ENCODE measurements at regions not wholly inside any gene's neighbourhood (a gene's known extent, or its start where the extent isn't known, plus 50 kb on each side); places are given as distances from the start of the nearest gene placed in this dataset.

DNA sequence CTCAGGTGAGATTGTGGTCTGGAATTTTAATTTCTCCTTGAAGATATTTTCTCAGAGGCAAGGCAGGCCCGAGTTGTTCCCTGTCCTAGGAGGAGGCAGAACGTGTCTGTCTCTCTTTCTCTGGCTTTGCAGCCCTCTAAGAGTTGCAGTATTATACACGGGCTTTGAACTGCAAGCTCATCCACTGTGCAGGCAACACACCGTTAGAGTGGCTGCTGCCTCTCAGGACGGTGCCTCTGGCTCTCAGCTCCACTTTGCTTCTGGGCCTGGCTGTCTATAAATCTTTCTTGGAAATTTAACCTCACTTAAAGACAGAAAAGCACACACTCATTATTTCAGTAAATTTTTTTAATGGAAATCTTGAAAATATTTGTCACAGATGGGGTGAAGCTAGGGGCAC lies 170.1 kb upstream of the ADCY2 start:
- H3K27me3 Mint-ChIP-seq (ENCODE audit: insufficient read depth, unreplicated experiment): no peaks in the 10 kb centered on the region

DNA sequence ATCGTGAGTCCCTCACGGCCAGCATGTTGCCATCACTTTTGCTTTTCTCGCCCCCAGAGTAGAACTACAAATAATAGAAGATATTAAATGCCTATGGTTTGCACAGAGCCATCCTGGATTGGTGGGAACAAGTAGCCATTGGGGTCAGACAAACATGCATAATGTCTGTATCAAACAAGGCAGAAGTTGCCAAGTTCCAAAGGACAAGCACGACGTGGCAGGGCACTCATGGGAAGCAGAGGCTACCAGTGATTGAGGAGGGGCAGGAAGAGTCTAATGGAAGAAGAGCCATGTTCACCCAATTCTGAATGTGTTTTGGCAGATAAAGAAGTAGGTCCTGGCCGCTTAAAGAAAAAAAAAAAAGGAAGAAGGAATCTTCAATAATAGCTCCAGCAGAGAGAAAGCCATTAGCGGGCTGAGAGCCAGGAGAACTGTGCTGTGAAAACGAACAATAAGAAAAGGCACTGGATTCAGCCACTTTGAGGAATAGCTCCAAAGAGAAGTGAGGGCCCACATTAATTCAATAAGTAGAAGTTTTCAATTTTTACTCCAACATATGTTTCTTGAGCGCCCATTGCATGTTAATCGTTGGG lies 153.7 kb upstream of the ADCY2 start:
- peaks cover 6% of the 10 kb centered on the region for H3K9me3 Mint-ChIP-seq (ENCODE audit: unreplicated experiment)
- TF ChIP-seq, protein P1, sequence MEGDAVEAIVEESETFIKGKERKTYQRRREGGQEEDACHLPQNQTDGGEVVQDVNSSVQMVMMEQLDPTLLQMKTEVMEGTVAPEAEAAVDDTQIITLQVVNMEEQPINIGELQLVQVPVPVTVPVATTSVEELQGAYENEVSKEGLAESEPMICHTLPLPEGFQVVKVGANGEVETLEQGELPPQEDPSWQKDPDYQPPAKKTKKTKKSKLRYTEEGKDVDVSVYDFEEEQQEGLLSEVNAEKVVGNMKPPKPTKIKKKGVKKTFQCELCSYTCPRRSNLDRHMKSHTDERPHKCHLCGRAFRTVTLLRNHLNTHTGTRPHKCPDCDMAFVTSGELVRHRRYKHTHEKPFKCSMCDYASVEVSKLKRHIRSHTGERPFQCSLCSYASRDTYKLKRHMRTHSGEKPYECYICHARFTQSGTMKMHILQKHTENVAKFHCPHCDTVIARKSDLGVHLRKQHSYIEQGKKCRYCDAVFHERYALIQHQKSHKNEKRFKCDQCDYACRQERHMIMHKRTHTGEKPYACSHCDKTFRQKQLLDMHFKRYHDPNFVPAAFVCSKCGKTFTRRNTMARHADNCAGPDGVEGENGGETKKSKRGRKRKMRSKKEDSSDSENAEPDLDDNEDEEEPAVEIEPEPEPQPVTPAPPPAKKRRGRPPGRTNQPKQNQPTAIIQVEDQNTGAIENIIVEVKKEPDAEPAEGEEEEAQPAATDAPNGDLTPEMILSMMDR (IDR thresholded peaks at IDR 0.05; ENCODE audit: unreplicated experiment): no peak
- CTCF ChIA-PET: interaction anchor here (0.9 to 1.4 kb wide), 2 partner anchors 19 to 477 kb away, joined by 5 read pairs; no protein-coding TSS in a partner anchor
- no peak for DNase-seq (ENCODE audit: unreplicated experiment)
- H3K27me3 Mint-ChIP-seq (ENCODE audit: insufficient read depth, unreplicated experiment): no peaks in the 10 kb centered on the region
- H3K4me3 Mint-ChIP-seq (ENCODE audit: unreplicated experiment): no peak overlapping the region
- no TSS peak for BruUV-seq (replicated peaks)
- no peaks in the 10 kb centered on the region for H3K4me1 Mint-ChIP-seq (ENCODE audit: insufficient read depth, unreplicated experiment)
- no peaks in the 10 kb centered on the region for H3K36me3 Mint-ChIP-seq (ENCODE audit: insufficient read depth, unreplicated experiment)
- H3K27ac Mint-ChIP-seq (ENCODE audit: low read depth, unreplicated experiment): no peak overlapping the region
- POLR2A ChIA-PET: no interaction called here
- intact Hi-C loops (cut with micrococcal nuclease): no loop called here

More for the DNA sequence above, 170.1 kb upstream of the ADCY2 start:
- POLR2A ChIA-PET: no interaction called here
- H3K9me3 Mint-ChIP-seq (ENCODE audit: unreplicated experiment): peaks cover 13% of the 10 kb centered on the region
- no peak overlapping the region for H3K27ac Mint-ChIP-seq (ENCODE audit: low read depth, unreplicated experiment)
- no peak for DNase-seq (ENCODE audit: unreplicated experiment)
- BruUV-seq (replicated peaks): no TSS peak
- CTCF ChIA-PET: no interaction called here
- H3K4me3 Mint-ChIP-seq (ENCODE audit: unreplicated experiment): no peak overlapping the region
- TF ChIP-seq, protein P1 (IDR thresholded peaks at IDR 0.05; ENCODE audit: unreplicated experiment): no peak
- intact Hi-C loops (cut with micrococcal nuclease): no loop called here
- H3K4me1 Mint-ChIP-seq (ENCODE audit: insufficient read depth, unreplicated experiment): no peaks in the 10 kb centered on the region
- H3K36me3 Mint-ChIP-seq (ENCODE audit: insufficient read depth, unreplicated experiment): no peaks in the 10 kb centered on the region

DNA sequence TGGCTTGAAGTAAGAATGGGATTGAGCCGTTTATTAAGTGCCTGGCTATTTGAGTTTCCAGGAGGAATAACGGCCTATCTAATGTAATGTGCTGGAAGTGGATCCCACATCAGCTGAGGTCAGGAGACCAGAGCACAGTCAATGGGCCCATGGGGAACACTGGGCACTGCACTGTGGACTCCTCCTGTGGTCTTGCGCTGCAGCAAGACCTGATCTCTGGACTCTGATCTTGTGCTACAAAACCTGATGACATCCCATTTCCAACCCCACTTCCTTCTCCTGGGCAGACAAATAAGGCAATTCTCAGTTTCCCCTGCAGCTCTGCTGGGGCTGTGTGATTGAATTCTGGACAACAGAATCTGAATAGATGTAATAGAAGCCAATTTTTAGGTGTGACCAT lies 151.7 kb upstream of the ADCY2 start:
- Mint-ChIP-seq H3K4me1 (ENCODE audit: insufficient read depth, unreplicated experiment) (no peaks in the 10 kb centered on the region), H3K4me3 (ENCODE audit: unreplicated experiment) (no peak overlapping the region), H3K36me3 (ENCODE audit: insufficient read depth, unreplicated experiment) (no peaks in the 10 kb centered on the region), H3K27ac (ENCODE audit: low read depth, unreplicated experiment) (no peak overlapping the region), H3K9me3 (ENCODE audit: unreplicated experiment) (no peaks in the 10 kb centered on the region), H3K27me3 (ENCODE audit: insufficient read depth, unreplicated experiment) (no peaks in the 10 kb centered on the region)
- no TSS peak for BruUV-seq (replicated peaks)
- TF ChIP-seq, protein P1 (IDR thresholded peaks at IDR 0.05; ENCODE audit: unreplicated experiment): no peak
- no peak for DNase-seq (ENCODE audit: unreplicated experiment)
- ChIA-PET POLR2A (no interaction called here), CTCF (interaction anchor here (0.6 kb wide), 1 partner anchor 154 kb away, joined by 3 read pairs; no protein-coding TSS in a partner anchor)
- intact Hi-C loops (cut with micrococcal nuclease): no loop called here

DNA sequence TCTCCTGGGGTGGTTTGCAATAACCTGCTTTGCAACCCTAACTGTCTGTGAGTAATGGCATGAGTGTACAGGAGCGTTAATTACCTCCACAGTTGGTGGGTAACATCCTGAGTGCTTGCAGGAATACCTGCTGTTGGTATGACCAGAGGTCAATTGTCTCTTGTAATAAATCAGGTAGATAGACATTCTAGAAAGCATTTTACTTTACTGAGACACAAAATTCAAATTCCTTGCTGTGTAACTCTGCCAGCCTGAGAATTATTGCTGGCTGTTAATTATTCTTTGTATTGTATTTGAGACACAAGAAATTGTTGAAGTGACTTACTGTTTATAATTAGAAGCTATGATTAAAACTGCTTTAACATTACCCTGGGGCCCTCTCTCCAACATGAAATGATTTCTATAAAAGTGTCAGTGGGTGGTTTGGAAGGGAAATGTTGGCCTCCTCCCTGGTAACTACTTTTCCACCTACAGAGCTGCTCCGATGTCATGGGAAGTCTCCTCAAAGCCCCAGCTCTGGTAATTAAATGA lies 150.8 kb upstream of the ADCY2 start:
- CTCF ChIA-PET: interaction anchor here (0.8 kb wide), 1 partner anchor 501 kb away, joined by 3 read pairs; no protein-coding TSS in a partner anchor
- H3K9me3 Mint-ChIP-seq (ENCODE audit: unreplicated experiment): no peaks in the 10 kb centered on the region
- BruUV-seq (replicated peaks): no TSS peak
- H3K4me1 Mint-ChIP-seq (ENCODE audit: insufficient read depth, unreplicated experiment): no peaks in the 10 kb centered on the region
- intact Hi-C loops (cut with micrococcal nuclease): no loop called here
- TF ChIP-seq, protein P1 (IDR thresholded peaks at IDR 0.05; ENCODE audit: unreplicated experiment): no peak
- no peaks in the 10 kb centered on the region for H3K36me3 Mint-ChIP-seq (ENCODE audit: insufficient read depth, unreplicated experiment)
- no peak overlapping the region for H3K27ac Mint-ChIP-seq (ENCODE audit: low read depth, unreplicated experiment)
- H3K4me3 Mint-ChIP-seq (ENCODE audit: unreplicated experiment): no peak overlapping the region
- DNase-seq (ENCODE audit: unreplicated experiment): no peak
- POLR2A ChIA-PET: no interaction called here
- H3K27me3 Mint-ChIP-seq (ENCODE audit: insufficient read depth, unreplicated experiment): no peaks in the 10 kb centered on the region

Data from MCF 10A (cell line).